ENCODE measurements at regions not wholly inside any gene's neighbourhood (a gene's known extent, or its start where the extent isn't known, plus 50 kb on each side); places are given as distances from the start of the nearest gene placed in this dataset.

DNA sequence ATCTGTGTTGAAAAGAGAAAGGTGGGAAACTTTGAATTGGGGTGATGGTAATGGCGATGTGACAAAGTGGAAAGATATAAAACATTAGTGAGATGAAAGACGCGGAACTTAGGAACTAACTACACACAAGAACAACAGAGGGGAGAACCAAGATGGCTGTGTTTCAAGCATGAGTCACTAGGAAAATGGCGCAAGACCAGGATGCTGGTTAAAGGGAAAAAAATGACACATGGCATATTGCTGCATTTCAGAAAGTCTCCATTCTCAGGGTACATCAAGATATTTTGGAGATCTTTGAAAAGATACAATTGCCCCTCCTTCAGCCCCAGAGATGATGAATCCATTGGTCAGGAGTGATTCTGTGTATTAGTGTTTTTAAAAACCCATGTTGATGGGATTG lies 164.4 kb downstream of the FBXO8 start:
- TF ChIP-seq CTCF (conservative IDR thresholded peaks at IDR 0.05; ENCODE audit: low read depth, low read length): no peak
- Histone ChIP-seq H2AFZ (ENCODE audit: low read depth) (no peak overlapping the region), H3K36me3 (ENCODE audit: insufficient read depth) (no peaks in the 10 kb centered on the region)

DNA sequence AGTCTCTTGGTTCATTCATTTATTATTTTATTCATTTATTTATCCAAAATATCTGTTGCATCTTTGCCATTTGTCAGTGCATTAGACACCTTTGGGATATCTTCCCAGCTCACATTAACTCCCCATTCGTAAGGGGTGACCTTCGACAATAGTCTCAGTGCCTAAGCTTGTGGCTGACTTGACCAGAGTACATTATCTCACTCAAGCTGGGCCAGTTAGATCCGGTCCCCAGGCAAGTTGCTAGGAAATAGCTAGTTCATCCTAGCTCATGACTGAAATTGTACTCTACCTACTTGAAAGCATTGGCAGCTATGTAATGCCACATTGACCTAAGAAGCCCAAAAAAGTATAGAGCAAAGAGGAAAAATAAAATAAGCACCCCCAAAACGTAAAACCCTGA lies 165.3 kb downstream of the FBXO8 start:
- Histone ChIP-seq H3K4me1 (ENCODE audit: low read depth, poor library complexity, severe bottlenecking) (peaks cover 6% of the 10 kb centered on the region), H3K79me2 (ENCODE audit: insufficient read depth, low read depth) (no peaks in the 10 kb centered on the region), H3K27me3 (ENCODE audit: insufficient read depth, low read depth) (no peaks in the 10 kb centered on the region), H3K9ac (no peak overlapping the region), H4K20me1 (ENCODE audit: insufficient read depth) (no peaks in the 10 kb centered on the region), H3K27ac (no peak overlapping the region), H3K4me3 (IDR thresholded peaks at IDR 0.05; ENCODE audit: insufficient read depth, low read depth, low read length) (no peak overlapping the region), H3K4me2 (no peak overlapping the region), H2AFZ (ENCODE audit: low read depth) (no peak overlapping the region), H3K36me3 (ENCODE audit: insufficient read depth) (no peaks in the 10 kb centered on the region)
- TF ChIP-seq CTCF (conservative IDR thresholded peaks at IDR 0.05; ENCODE audit: low read depth, low read length): no peak

More for the DNA sequence above, 164.4 kb downstream of the FBXO8 start:
- Histone ChIP-seq H3K4me1 (ENCODE audit: low read depth, poor library complexity, severe bottlenecking) (peaks cover 6% of the 10 kb centered on the region), H3K4me2 (no peak overlapping the region), H3K4me3 (IDR thresholded peaks at IDR 0.05; ENCODE audit: insufficient read depth, low read depth, low read length) (no peak overlapping the region), H3K79me2 (ENCODE audit: insufficient read depth, low read depth) (no peaks in the 10 kb centered on the region), H3K27me3 (ENCODE audit: insufficient read depth, low read depth) (no peaks in the 10 kb centered on the region), H3K9ac (no peak overlapping the region), H3K27ac (no peak overlapping the region), H4K20me1 (ENCODE audit: insufficient read depth) (no peaks in the 10 kb centered on the region)

- TF ChIP-seq CTCF (conservative IDR thresholded peaks at IDR 0.05; ENCODE audit: low read depth, low read length): no peak
- no peak overlapping the region for H3K27ac ChIP-seq
- no peak overlapping the region for H3K9ac ChIP-seq
- H3K4me3 ChIP-seq (IDR thresholded peaks at IDR 0.05; ENCODE audit: insufficient read depth, low read depth, low read length): no peak overlapping the region
- H2AFZ ChIP-seq (ENCODE audit: low read depth): no peak overlapping the region
- H4K20me1 ChIP-seq (ENCODE audit: insufficient read depth): no peaks in the 10 kb centered on the region
- no peak overlapping the region for H3K4me2 ChIP-seq
- H3K36me3 ChIP-seq (ENCODE audit: insufficient read depth): no peaks in the 10 kb centered on the region
- H3K27me3 ChIP-seq (ENCODE audit: insufficient read depth, low read depth): no peaks in the 10 kb centered on the region
- H3K79me2 ChIP-seq (ENCODE audit: insufficient read depth, low read depth): no peaks in the 10 kb centered on the region
- peaks cover 6% of the 10 kb centered on the region for H3K4me1 ChIP-seq (ENCODE audit: low read depth, poor library complexity, severe bottlenecking)
Observed at GRCh38 chr4:174117445-174117844, 166.0 kb downstream of the FBXO8 start.

- H3K4me2 ChIP-seq: no peak overlapping the region
- H3K27me3 ChIP-seq (ENCODE audit: insufficient read depth, low read depth): no peaks in the 10 kb centered on the region
- H3K4me1 ChIP-seq (ENCODE audit: low read depth, poor library complexity, severe bottlenecking): peaks cover 6% of the 10 kb centered on the region
- no peak overlapping the region for H3K9ac ChIP-seq
- no peak overlapping the region for H2AFZ ChIP-seq (ENCODE audit: low read depth)
- no peak overlapping the region for H3K4me3 ChIP-seq (IDR thresholded peaks at IDR 0.05; ENCODE audit: insufficient read depth, low read depth, low read length)
- no peaks in the 10 kb centered on the region for H3K79me2 ChIP-seq (ENCODE audit: insufficient read depth, low read depth)
- H3K36me3 ChIP-seq (ENCODE audit: insufficient read depth): no peaks in the 10 kb centered on the region
- H4K20me1 ChIP-seq (ENCODE audit: insufficient read depth): no peaks in the 10 kb centered on the region
- TF ChIP-seq CTCF (conservative IDR thresholded peaks at IDR 0.05; ENCODE audit: low read depth, low read length): no peak
- no peak overlapping the region for H3K27ac ChIP-seq
Observed at GRCh38 chr4:174116021-174116420, 167.4 kb downstream of the FBXO8 start.
